OCI-LY1 (cell line): ENCODE measurements at regions not wholly inside any gene's neighbourhood (a gene's known extent, or its start where the extent isn't known, plus 50 kb on each side); places are given as distances from the start of the nearest gene placed in this dataset.

Source experiments
- H2AFZ ChIP-seq: fragments of 200-600 bp; sonication (generic), shearing (Covaris generic); 2 replicates; pipeline ENCODE4 v1.6.0; 2014; ENCODE audit warnings: antibody characterized with exemption, mild to moderate bottlenecking, low read length
- H3F3A ChIP-seq: fragments of 200-600 bp; sonication (generic), shearing (Covaris generic); 2 replicates; pipeline ENCODE4 v1.6.0; 2014; ENCODE audit warnings: mild to moderate bottlenecking, antibody characterized with exemption, low read length, moderate library complexity; ENCODE audit not compliant: insufficient read depth
- H3K27ac ChIP-seq: fragments of 200-600 bp; sonication (generic); 2 replicates; pipeline ENCODE4 v1.5.1; 2014; ENCODE audit warnings: low read length, mixed run types, mild to moderate bottlenecking, low read depth; ENCODE audit not compliant: poor library complexity, severe bottlenecking
- H3K27me3 ChIP-seq: fragments of 200-600 bp; sonication (generic); 2 replicates; pipeline ENCODE4 v1.6.0; 2014; ENCODE audit warnings: antibody characterized with exemption, mild to moderate bottlenecking, low read length, moderate library complexity; ENCODE audit not compliant: insufficient read depth
- H3K36me3 ChIP-seq: fragments of 200-600 bp; sonication (generic); 2 replicates; pipeline ENCODE4 v1.6.1; 2014; ENCODE audit warnings: mild to moderate bottlenecking, antibody characterized with exemption, low read length, moderate library complexity, mixed read lengths; ENCODE audit not compliant: insufficient read depth
- H3K4me1 ChIP-seq: fragments of 200-600 bp; sonication (generic); 2 replicates; pipeline ENCODE4 v1.5.1; 2014; ENCODE audit warnings: mild to moderate bottlenecking, low read length, moderate library complexity; ENCODE audit not compliant: insufficient read depth, severe bottlenecking
- H3K4me2 ChIP-seq: fragments of 200-600 bp; sonication (generic), shearing (Covaris generic); 2 replicates; pipeline ENCODE4 v1.6.1; 2014; ENCODE audit warnings: low read length
- H3K4me3 ChIP-seq: fragments of 200-600 bp; sonication (generic); 2 replicates; pipeline ENCODE4 v1.5.1; 2014; ENCODE audit warnings: low read length, low read depth, mild to moderate bottlenecking, mixed read lengths; ENCODE audit not compliant: poor library complexity, severe bottlenecking
- H3K79me2 ChIP-seq: fragments of 200-600 bp; shearing (Covaris generic); 2 replicates; pipeline ENCODE4 v1.6.1; 2016; ENCODE audit warnings: mixed run types, low read length, mixed read lengths; ENCODE audit not compliant: insufficient read depth
- H3K9ac ChIP-seq: fragments of 200-600 bp; sonication (generic), shearing (Covaris generic); 2 replicates; pipeline ENCODE4 v1.6.1; 2014; ENCODE audit warnings: mild to moderate bottlenecking, low read length, mixed read lengths
- H3K9me2 ChIP-seq: fragments of 200-600 bp; sonication (generic), shearing (Covaris generic); 2 replicates; pipeline ENCODE4 v1.6.1; 2014; ENCODE audit warnings: low read depth, mild to moderate bottlenecking, low read length, mixed read lengths
- H3K9me3 ChIP-seq: fragments of 200-600 bp; shearing (Covaris generic); 2 replicates; pipeline ENCODE4 v1.6.1; 2014; ENCODE audit warnings: low read length, mixed read lengths
- H4K20me1 ChIP-seq: fragments of 200-600 bp; sonication (generic), shearing (Covaris generic); 2 replicates; pipeline ENCODE4 v1.6.0; 2016; ENCODE audit warnings: mild to moderate bottlenecking, low read length; ENCODE audit not compliant: insufficient read depth
- CTCF ChIP-seq: fragments of 200-600 bp; sonication (generic), shearing (Covaris generic); IDR thresholded peaks from 2 replicates; pipeline ENCODE4 v1.5.1; 2017; ENCODE audit warnings: mild to moderate bottlenecking, antibody characterized with exemption, low read length, moderate library complexity, mixed read lengths
- EZH2 ChIP-seq: fragments of 200-600 bp; sonication (generic), shearing (Covaris generic); IDR thresholded peaks from 2 replicates; pipeline ENCODE4 v1.8.0; 2017; ENCODE audit warnings: borderline replicate concordance, mixed run types, mild to moderate bottlenecking, antibody characterized with exemption, low read length, moderate library complexity, mixed read lengths

- TF ChIP-seq EZH2 (no peak), CTCF (no peak)
- H3K79me2 ChIP-seq, result no peaks in the 10 kb centered on the region
- no peaks in the 10 kb centered on the region for H4K20me1 ChIP-seq
- no peaks in the 10 kb centered on the region for H3K9me2 ChIP-seq
- H3K36me3 ChIP-seq, result no peaks in the 10 kb centered on the region
- H3F3A ChIP-seq, result no peaks in the 10 kb centered on the region
- no peak overlapping the region for H3K4me3 ChIP-seq
- H2AFZ ChIP-seq, result no peak overlapping the region
- H3K9me3 ChIP-seq, result no peaks in the 10 kb centered on the region
- H3K9ac ChIP-seq, result no peak overlapping the region
- H3K4me2 ChIP-seq, result no peak overlapping the region
- no peak overlapping the region for H3K27ac ChIP-seq
- no peaks in the 10 kb centered on the region for H3K4me1 ChIP-seq
- no peaks in the 10 kb centered on the region; the same call in 1 of the 2 replicates for H3K27me3 ChIP-seq
These were observed 117.6 kb downstream of the TWIST2 start for GRCh38 chr2:238965371-238966071.

- no peaks in the 10 kb centered on the region for H4K20me1 ChIP-seq
- H3K4me1 ChIP-seq, result no peaks in the 10 kb centered on the region
- no peaks in the 10 kb centered on the region for H3F3A ChIP-seq
- no peaks in the 10 kb centered on the region for H3K79me2 ChIP-seq
- no peaks in the 10 kb centered on the region for H3K9me3 ChIP-seq
- no peak overlapping the region for H3K27ac ChIP-seq
- no peak overlapping the region for H2AFZ ChIP-seq
- H3K9me2 ChIP-seq, result no peaks in the 10 kb centered on the region
- no peak overlapping the region for H3K4me2 ChIP-seq
- no peaks in the 10 kb centered on the region for H3K36me3 ChIP-seq
- H3K9ac ChIP-seq, result no peak overlapping the region
- no peaks in the 10 kb centered on the region; the same call in 1 of the 2 replicates for H3K27me3 ChIP-seq
- TF ChIP-seq EZH2 (no peak), CTCF (no peak)
- no peak overlapping the region for H3K4me3 ChIP-seq
These were observed 118.4 kb downstream of the TWIST2 start for GRCh38 chr2:238966072-238966937.

- Histone ChIP-seq H3K36me3 (no peaks in the 10 kb centered on the region), H3K4me3 (no peak overlapping the region), H3F3A (no peaks in the 10 kb centered on the region), H3K27me3 (no peaks in the 10 kb centered on the region), H3K9me2 (no peaks in the 10 kb centered on the region), H3K9ac (no peak overlapping the region), H3K4me2 (no peak overlapping the region), H3K9me3 (no peaks in the 10 kb centered on the region), H3K79me2 (no peaks in the 10 kb centered on the region), H4K20me1 (no peaks in the 10 kb centered on the region), H3K27ac (no peak overlapping the region), H3K4me1 (no peaks in the 10 kb centered on the region), H2AFZ (no peak overlapping the region)
- TF ChIP-seq EZH2 (no peak), CTCF (no peak)
These were observed 119.4 kb downstream of the TWIST2 start for GRCh38 chr2:238967031-238967977.
